ENCODE measurements at regions not wholly inside any gene's neighbourhood (a gene's known extent, or its start where the extent isn't known, plus 50 kb on each side); places are given as distances from the start of the nearest gene placed in this dataset.

- Mint-ChIP-seq H3K27me3 (no peaks in the 10 kb centered on the region), H3K4me1 (ENCODE audit: low read depth) (peaks cover 3% of the 10 kb centered on the region), H3K9me3 (ENCODE audit: low read depth) (no peaks in the 10 kb centered on the region), H3K27ac (no peak overlapping the region), H3K36me3 (ENCODE audit: insufficient read depth) (no peaks in the 10 kb centered on the region), H3K4me3 (ENCODE audit: low read depth) (no peak overlapping the region)
- TF ChIP-seq CTCF (IDR thresholded peaks at IDR 0.05; ENCODE audit: unreplicated experiment) = no peak
- DNase-seq (ENCODE audit: low spot score, unreplicated experiment) = no peak
Observed at GRCh38 chr12:66903782-66904396, 225.0 kb upstream of the GRIP1 start.

GRCh38 chr12:66905201-66905600 lies 226.3 kb upstream of the GRIP1 start:
- no peak for DNase-seq (ENCODE audit: low spot score, unreplicated experiment)
- Mint-ChIP-seq H3K9me3 (ENCODE audit: low read depth) (no peaks in the 10 kb centered on the region), H3K27me3 (no peaks in the 10 kb centered on the region), H3K36me3 (ENCODE audit: insufficient read depth) (no peaks in the 10 kb centered on the region), H3K4me3 (ENCODE audit: low read depth) (no peak overlapping the region), H3K4me1 (ENCODE audit: low read depth) (peaks cover 3% of the 10 kb centered on the region), H3K27ac (no peak overlapping the region)
- TF ChIP-seq CTCF (IDR thresholded peaks at IDR 0.05; ENCODE audit: unreplicated experiment) = no peak

GRCh38 chr12:66910366-66910974 lies 231.6 kb upstream of the GRIP1 start:
- peaks cover 4% of the 10 kb centered on the region for H3K9me3 Mint-ChIP-seq (ENCODE audit: low read depth)
- H3K4me1 Mint-ChIP-seq (ENCODE audit: low read depth) = no peaks in the 10 kb centered on the region
- no peaks in the 10 kb centered on the region for H3K27me3 Mint-ChIP-seq
- H3K27ac Mint-ChIP-seq = no peak overlapping the region
- TF ChIP-seq CTCF (IDR thresholded peaks at IDR 0.05; ENCODE audit: unreplicated experiment) = no peak
- DNase-seq (ENCODE audit: low spot score, unreplicated experiment) = no peak
- no peak overlapping the region for H3K4me3 Mint-ChIP-seq (ENCODE audit: low read depth)
- no peaks in the 10 kb centered on the region for H3K36me3 Mint-ChIP-seq (ENCODE audit: insufficient read depth)

DNA sequence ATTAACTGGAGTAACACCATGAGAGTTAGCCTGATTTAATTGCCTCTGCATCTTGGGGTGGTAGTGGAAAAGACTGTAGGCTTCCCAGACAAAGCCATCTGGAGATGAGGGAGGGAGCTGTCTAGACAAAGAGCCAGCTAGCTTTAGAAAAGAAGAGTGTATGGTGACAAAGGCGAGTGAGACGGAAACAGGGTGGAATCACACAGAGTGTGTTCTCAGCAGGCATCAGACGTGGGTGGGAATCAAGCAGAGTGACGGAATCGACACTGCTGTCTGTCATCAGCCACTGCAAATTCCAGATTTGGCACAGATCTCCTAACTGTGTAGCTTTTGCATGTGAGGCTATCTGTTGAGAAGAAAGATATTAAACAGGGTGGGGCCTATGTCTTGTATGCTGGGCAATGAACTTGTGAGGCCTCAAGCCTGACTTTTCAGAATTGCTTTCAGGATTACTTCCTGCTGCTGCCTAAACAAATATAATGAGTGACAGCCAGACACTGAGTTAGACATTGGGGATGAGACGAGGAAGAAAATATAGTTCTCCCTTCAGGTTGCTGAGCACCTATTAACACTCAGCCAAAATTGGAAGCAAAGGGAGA lies 236.5 kb upstream of the GRIP1 start:
- Mint-ChIP-seq H3K4me3 (ENCODE audit: low read depth) (no peak overlapping the region), H3K27ac (no peak overlapping the region), H3K4me1 (ENCODE audit: low read depth) (peaks cover 2% of the 10 kb centered on the region), H3K27me3 (no peaks in the 10 kb centered on the region), H3K9me3 (ENCODE audit: low read depth) (peaks cover 4% of the 10 kb centered on the region), H3K36me3 (ENCODE audit: insufficient read depth) (no peaks in the 10 kb centered on the region)
- DNase-seq (ENCODE audit: low spot score, unreplicated experiment) = no peak
- no peak for TF ChIP-seq CTCF (IDR thresholded peaks at IDR 0.05; ENCODE audit: unreplicated experiment)

DNA sequence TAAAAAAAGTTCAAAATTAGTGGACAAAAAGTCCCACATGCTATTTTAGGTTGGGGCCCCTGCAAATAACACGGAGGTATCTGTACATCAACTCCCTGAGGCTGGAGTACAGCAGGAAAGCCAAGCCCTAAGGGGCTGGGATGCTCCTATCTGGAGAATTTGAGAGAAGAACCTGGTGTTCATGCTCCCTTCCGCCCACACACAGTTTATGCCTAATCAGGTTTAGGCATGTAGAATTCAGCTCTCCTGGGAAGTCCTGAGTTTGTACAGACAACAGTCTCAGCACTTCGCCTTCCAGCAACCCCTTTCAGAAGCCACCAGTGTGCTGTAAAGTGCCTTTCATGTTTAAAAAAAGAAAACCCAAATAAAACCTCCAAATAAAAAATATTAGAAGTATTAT lies 237.3 kb upstream of the GRIP1 start:
- Mint-ChIP-seq H3K36me3 (ENCODE audit: insufficient read depth) (no peaks in the 10 kb centered on the region), H3K4me3 (ENCODE audit: low read depth) (no peak overlapping the region), H3K4me1 (ENCODE audit: low read depth) (peaks cover 2% of the 10 kb centered on the region), H3K27me3 (no peaks in the 10 kb centered on the region), H3K27ac (no peak overlapping the region), H3K9me3 (ENCODE audit: low read depth) (peaks cover 4% of the 10 kb centered on the region)
- DNase-seq (ENCODE audit: low spot score, unreplicated experiment) = no peak
- TF ChIP-seq CTCF (IDR thresholded peaks at IDR 0.05; ENCODE audit: unreplicated experiment) = no peak
